Calu3 (cell line): ENCODE measurements at regions not wholly inside any gene's neighbourhood (a gene's known extent, or its start where the extent isn't known, plus 50 kb on each side); places are given as distances from the start of the nearest gene placed in this dataset.

Experiments
- BruUV-seq: library from RNA; stranded (reverse); fragments of 400-500 nt; replicated peaks from 2 replicates; lab custom pipeline; 2021; lab: Mats Ljungman, UMichigan
- CTCF ChIA-PET: fragments of 300-600 bp; sonication (Branson Sonifier 250); formaldehyde crosslinking; loops from one replicate; lab custom pipeline; 2022; ENCODE audit warnings: antibody characterized with exemption; lab: Charles Lee
- DNase-seq: peaks from one replicate; pipeline ENCODE4 v3.0.0; 2022
- H3K27ac Mint-ChIP-seq: one replicate; pipeline ENCODE4 v1.8.0; 2022; ENCODE audit warnings: mixed read lengths; ENCODE audit not compliant: unreplicated experiment
- H3K27me3 Mint-ChIP-seq: one replicate; pipeline ENCODE4 v1.8.0; 2022; ENCODE audit warnings: mixed read lengths; ENCODE audit not compliant: unreplicated experiment
- H3K36me3 Mint-ChIP-seq: one replicate; pipeline ENCODE4 v1.8.0; 2022; ENCODE audit warnings: mild to moderate bottlenecking, moderate library complexity, mixed read lengths; ENCODE audit not compliant: insufficient read depth, unreplicated experiment
- H3K4me1 Mint-ChIP-seq: one replicate; pipeline ENCODE4 v1.8.0; 2022; ENCODE audit warnings: mild to moderate bottlenecking, low read depth, mixed read lengths; ENCODE audit not compliant: unreplicated experiment
- H3K4me3 Mint-ChIP-seq: one replicate; pipeline ENCODE4 v1.8.0; 2022; ENCODE audit warnings: mild to moderate bottlenecking, low read depth, moderate library complexity, mixed read lengths; ENCODE audit not compliant: unreplicated experiment
- H3K9me3 Mint-ChIP-seq: one replicate; pipeline ENCODE4 v1.8.0; 2022; ENCODE audit warnings: low read depth, mixed read lengths; ENCODE audit not compliant: unreplicated experiment
- CTCF ChIP-seq: fragments of 200-600 bp; IDR thresholded peaks from one replicate; pipeline ENCODE4 v1.8.0; 2022; ENCODE audit warnings: antibody characterized with exemption; ENCODE audit not compliant: unreplicated experiment
- intact Hi-C: fragments of 100-400 bp; cut with micrococcal nuclease; formaldehyde crosslinking; loops from one replicate; pipeline ENCODE4 v1.10.0; 2022; ENCODE audit not compliant: unreplicated experiment

DNA sequence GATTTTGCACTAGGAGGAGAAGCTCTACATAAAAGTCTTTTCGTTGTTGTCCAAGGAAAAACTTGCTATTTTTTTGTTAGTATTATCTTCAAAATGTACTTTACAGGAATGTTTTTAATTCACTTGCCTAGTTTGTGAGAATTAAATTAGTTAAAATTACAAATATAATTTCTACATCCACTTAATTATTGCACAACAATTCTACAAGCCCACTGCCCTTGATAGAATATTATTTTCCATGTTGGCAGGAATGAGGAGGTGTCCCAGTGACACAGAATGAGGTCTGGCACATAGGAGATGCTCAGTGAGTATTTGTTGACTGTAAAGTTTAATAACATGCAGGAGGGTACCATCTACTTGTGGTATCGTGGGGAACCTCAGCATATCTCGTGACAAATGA, 255.4 kb downstream of the SDHAF3 start:
- CTCF ChIA-PET, result no interaction called here
- no peak for TF ChIP-seq CTCF
- Mint-ChIP-seq H3K9me3 (no peaks in the 10 kb centered on the region), H3K4me3 (no peak overlapping the region), H3K4me1 (no peaks in the 10 kb centered on the region), H3K27ac (no peak overlapping the region), H3K27me3 (no peaks in the 10 kb centered on the region), H3K36me3 (no peaks in the 10 kb centered on the region)
- intact Hi-C loops, result no loop called here
- BruUV-seq, result no TSS peak
- no peak for DNase-seq

- CTCF ChIA-PET, result no interaction called here
- no peaks in the 10 kb centered on the region for H3K9me3 Mint-ChIP-seq
- intact Hi-C loops, result no loop called here
Measured at GRCh38 chr7:97373736-97374135, 256.2 kb downstream of the SDHAF3 start.

DNA sequence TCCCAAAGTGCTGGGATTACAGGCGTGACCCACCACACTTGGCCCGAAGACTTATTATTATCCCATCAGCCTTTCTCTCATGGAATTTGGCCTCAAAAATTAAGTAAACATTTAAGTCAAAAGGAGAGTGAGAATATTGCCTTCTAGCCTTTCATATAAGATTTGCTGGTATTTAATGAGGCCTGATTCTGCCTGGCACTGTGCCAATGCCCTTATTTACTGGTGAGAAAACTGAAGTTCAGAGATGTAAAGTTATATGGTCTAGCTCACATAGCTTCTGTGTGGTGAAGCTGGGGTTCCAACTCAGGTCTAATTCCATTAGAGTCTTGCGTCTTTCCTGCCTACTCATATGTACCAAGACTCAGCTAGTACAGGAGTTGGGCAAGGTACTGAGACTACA, 260.2 kb downstream of the SDHAF3 start:
- no peaks in the 10 kb centered on the region for H3K4me1 Mint-ChIP-seq
- H3K27ac Mint-ChIP-seq, result no peak overlapping the region
- CTCF ChIA-PET, result interaction anchor here (0.7 kb wide), 1 partner anchor 9 kb away, joined by 5 read pairs; no protein-coding TSS in a partner anchor
- no peaks in the 10 kb centered on the region for H3K36me3 Mint-ChIP-seq
- H3K27me3 Mint-ChIP-seq, result no peaks in the 10 kb centered on the region
- no peak for TF ChIP-seq CTCF
- H3K9me3 Mint-ChIP-seq, result no peaks in the 10 kb centered on the region
- no peak for DNase-seq
- no peak overlapping the region for H3K4me3 Mint-ChIP-seq
- BruUV-seq, result no TSS peak
- intact Hi-C loops, result no loop called here

More at GRCh38 chr7:97373736-97374135, 256.2 kb downstream of the SDHAF3 start:
- no peak for TF ChIP-seq CTCF
- H3K27ac Mint-ChIP-seq, result no peak overlapping the region
- no peaks in the 10 kb centered on the region for H3K4me1 Mint-ChIP-seq
- no peak overlapping the region for H3K4me3 Mint-ChIP-seq
- no TSS peak for BruUV-seq
- DNase-seq, result no peak
- no peaks in the 10 kb centered on the region for H3K36me3 Mint-ChIP-seq
- H3K27me3 Mint-ChIP-seq, result no peaks in the 10 kb centered on the region

GRCh38 chr7:97381815-97382554, 264.5 kb downstream of the SDHAF3 start:
- Mint-ChIP-seq H3K4me1 (no peaks in the 10 kb centered on the region), H3K36me3 (no peaks in the 10 kb centered on the region), H3K4me3 (no peak overlapping the region), H3K9me3 (no peaks in the 10 kb centered on the region), H3K27me3 (no peaks in the 10 kb centered on the region), H3K27ac (no peak overlapping the region)
- CTCF ChIA-PET, result interaction anchor here (0.5 kb wide), 1 partner anchor 13 kb away, joined by 3 read pairs; no protein-coding TSS in a partner anchor
- no peak for DNase-seq
- BruUV-seq, result no TSS peak
- intact Hi-C loops, result no loop called here
- TF ChIP-seq CTCF, result no peak
